HL-60 (cell line): ENCODE measurements at regions not wholly inside any gene's neighbourhood (a gene's known extent, or its start where the extent isn't known, plus 50 kb on each side); places are given as distances from the start of the nearest gene placed in this dataset.

Experiments used
- DNase-seq, 2 experiments: peaks; one replicate each; pipeline ENCODE4 v3.0.0-alpha.2; 2010 to 2020; ENCODE audit warnings: low read depth in 1 of 2, low spot score in 1 of 2
- H3K27ac ChIP-seq: fragments of 250-450 bp; sonication (Bioruptor Pico); replicated peaks from 2 replicates; pipeline ENCODE4 v1.5.1; 2020; ENCODE audit warnings: mild to moderate bottlenecking, moderate library complexity
- H3K27me3 ChIP-seq: fragments of 250-450 bp; sonication (Bioruptor Pico); 2 replicates; pipeline ENCODE4 v1.5.1; 2021; ENCODE audit warnings: mild to moderate bottlenecking, moderate library complexity; ENCODE audit not compliant: insufficient read depth, poor library complexity, severe bottlenecking
- H3K4me3 ChIP-seq: replicated peaks from 2 replicates; pipeline ENCODE4 v1.5.1; 2011; ENCODE audit warnings: mild to moderate bottlenecking, control low read depth, low read length; ENCODE audit not compliant: insufficient read depth
- GABPA ChIP-seq: IDR thresholded peaks from 2 replicates; pipeline ENCODE4 v1.6.1; 2012; ENCODE audit warnings: low read depth
- POLR2AphosphoS5 ChIP-seq: IDR thresholded peaks from 2 replicates; pipeline ENCODE4 v1.6.1; 2012; ENCODE audit warnings: low read depth
- SPI1 ChIP-seq: IDR thresholded peaks from 2 replicates; pipeline ENCODE4 v1.6.1; 2012; ENCODE audit warnings: low read depth, mild to moderate bottlenecking, borderline replicate concordance
- TF ChIP-seq, protein P1 (sequence below): IDR thresholded peaks from one replicate; pipeline ENCODE4 v1.5.1; 2011; ENCODE audit warnings: low read length, control low read depth, inconsistent platforms; ENCODE audit not compliant: insufficient read depth
- TF ChIP-seq, protein P2 (sequence below): IDR thresholded peaks from 2 replicates; pipeline ENCODE4 v1.6.1; 2012; ENCODE audit warnings: low read depth; ENCODE audit not compliant: insufficient replicate concordance

DNA sequence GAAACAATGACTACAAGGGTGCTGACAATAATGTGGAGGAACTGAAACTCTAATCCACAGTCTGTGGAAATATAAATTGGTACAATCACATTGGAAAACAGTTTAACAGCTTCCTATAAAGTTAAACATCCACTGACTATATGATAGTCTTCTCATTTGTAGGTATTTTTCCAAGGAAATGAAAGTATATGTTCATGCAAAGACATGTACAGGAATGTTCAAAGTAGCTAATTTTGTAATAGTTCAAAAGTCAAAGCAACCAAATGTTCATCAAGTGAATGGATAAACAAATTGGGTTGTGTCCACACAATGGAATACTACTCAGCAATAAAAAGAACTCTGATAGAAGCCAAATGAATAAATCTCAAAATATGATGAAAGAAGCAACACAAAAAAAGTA lies 626.0 kb upstream of the IGFBP3 start:
- DNase-seq = no peak
- no peaks in the 10 kb centered on the region for H3K27me3 ChIP-seq
- H3K4me3 ChIP-seq = no peak overlapping the region
- TF ChIP-seq, protein P1, sequence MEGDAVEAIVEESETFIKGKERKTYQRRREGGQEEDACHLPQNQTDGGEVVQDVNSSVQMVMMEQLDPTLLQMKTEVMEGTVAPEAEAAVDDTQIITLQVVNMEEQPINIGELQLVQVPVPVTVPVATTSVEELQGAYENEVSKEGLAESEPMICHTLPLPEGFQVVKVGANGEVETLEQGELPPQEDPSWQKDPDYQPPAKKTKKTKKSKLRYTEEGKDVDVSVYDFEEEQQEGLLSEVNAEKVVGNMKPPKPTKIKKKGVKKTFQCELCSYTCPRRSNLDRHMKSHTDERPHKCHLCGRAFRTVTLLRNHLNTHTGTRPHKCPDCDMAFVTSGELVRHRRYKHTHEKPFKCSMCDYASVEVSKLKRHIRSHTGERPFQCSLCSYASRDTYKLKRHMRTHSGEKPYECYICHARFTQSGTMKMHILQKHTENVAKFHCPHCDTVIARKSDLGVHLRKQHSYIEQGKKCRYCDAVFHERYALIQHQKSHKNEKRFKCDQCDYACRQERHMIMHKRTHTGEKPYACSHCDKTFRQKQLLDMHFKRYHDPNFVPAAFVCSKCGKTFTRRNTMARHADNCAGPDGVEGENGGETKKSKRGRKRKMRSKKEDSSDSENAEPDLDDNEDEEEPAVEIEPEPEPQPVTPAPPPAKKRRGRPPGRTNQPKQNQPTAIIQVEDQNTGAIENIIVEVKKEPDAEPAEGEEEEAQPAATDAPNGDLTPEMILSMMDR = no peak
- no peak for TF ChIP-seq GABPA
- TF ChIP-seq, protein P2, sequence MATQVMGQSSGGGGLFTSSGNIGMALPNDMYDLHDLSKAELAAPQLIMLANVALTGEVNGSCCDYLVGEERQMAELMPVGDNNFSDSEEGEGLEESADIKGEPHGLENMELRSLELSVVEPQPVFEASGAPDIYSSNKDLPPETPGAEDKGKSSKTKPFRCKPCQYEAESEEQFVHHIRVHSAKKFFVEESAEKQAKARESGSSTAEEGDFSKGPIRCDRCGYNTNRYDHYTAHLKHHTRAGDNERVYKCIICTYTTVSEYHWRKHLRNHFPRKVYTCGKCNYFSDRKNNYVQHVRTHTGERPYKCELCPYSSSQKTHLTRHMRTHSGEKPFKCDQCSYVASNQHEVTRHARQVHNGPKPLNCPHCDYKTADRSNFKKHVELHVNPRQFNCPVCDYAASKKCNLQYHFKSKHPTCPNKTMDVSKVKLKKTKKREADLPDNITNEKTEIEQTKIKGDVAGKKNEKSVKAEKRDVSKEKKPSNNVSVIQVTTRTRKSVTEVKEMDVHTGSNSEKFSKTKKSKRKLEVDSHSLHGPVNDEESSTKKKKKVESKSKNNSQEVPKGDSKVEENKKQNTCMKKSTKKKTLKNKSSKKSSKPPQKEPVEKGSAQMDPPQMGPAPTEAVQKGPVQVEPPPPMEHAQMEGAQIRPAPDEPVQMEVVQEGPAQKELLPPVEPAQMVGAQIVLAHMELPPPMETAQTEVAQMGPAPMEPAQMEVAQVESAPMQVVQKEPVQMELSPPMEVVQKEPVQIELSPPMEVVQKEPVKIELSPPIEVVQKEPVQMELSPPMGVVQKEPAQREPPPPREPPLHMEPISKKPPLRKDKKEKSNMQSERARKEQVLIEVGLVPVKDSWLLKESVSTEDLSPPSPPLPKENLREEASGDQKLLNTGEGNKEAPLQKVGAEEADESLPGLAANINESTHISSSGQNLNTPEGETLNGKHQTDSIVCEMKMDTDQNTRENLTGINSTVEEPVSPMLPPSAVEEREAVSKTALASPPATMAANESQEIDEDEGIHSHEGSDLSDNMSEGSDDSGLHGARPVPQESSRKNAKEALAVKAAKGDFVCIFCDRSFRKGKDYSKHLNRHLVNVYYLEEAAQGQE = no peak
- TF ChIP-seq POLR2AphosphoS5 = no peak
- TF ChIP-seq SPI1 = no peak
- no peak overlapping the region for H3K27ac ChIP-seq

DNA sequence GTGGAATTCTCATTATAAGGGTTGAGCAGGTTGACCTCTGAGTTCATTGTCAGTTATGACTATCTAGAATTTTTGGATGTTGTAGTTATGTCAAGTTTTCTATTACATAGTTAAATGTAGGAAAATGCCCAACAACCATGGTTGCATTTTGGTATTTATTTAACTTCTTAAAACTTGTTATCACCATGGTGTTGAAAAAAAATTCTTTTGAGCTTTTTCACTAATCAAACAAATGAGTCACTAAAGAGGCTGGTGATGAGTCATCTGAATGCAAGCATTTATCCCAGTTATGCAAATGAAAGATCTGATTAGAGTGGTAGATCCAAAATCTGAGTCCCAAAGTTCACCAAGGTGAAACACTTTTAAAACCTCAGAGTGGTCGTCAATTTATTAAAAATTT lies 624.7 kb upstream of the IGFBP3 start:
- TF ChIP-seq SPI1 (no peak), GABPA (no peak), POLR2AphosphoS5 (no peak)
- TF ChIP-seq, protein P2 = no peak
- TF ChIP-seq, protein P1 = no peak
- H3K27me3 ChIP-seq = no peaks in the 10 kb centered on the region
- no peak overlapping the region for H3K4me3 ChIP-seq
- no peak overlapping the region for H3K27ac ChIP-seq
- DNase-seq = no peak

DNA sequence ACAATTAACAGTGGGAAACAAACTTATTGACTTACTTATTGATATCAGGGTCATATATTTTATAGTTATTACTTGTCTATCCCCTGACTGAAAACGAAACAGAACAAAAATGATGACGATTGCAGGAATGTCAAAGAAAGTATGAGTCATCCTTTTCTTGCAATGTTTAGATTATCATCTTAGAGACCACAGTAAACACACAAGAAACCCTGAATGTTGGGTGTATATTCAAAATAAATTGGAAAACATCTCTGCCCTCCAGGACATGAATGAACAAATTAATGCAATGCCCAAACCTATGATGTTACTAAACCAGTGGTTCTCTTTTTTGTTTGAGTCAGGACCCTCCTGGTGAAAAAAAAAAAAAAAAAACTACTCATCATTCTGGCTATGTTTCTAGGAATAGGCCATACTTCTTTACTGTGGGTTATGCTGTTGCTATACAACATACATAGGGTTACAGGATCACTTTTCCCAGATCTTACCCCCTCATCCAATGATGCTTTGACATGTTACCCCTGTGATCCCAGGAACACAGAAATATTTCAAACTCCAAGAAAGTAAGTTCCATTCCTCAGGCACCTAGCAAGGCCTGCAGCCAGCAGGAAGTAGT lies 623.4 kb upstream of the IGFBP3 start:
- TF ChIP-seq GABPA (no peak), POLR2AphosphoS5 (no peak), SPI1 (no peak)
- TF ChIP-seq, protein P2 = no peak
- TF ChIP-seq, protein P1 = no peak
- no peaks in the 10 kb centered on the region for H3K27me3 ChIP-seq
- H3K4me3 ChIP-seq = no peak overlapping the region
- H3K27ac ChIP-seq = no peak overlapping the region
- DNase-seq = no peak
